HG02938 (cell line): ENCODE measurements at regions not wholly inside any gene's neighbourhood (a gene's known extent, or its start where the extent isn't known, plus 50 kb on each side); places are given as distances from the start of the nearest gene placed in this dataset.

ENCODE experiments used
- ATAC-seq: cut with Tn5 transposase; IDR thresholded peaks from one replicate; pipeline ENCODE4 v1.9.1; 2021; ENCODE audit warnings: mild to moderate bottlenecking, moderate library complexity; ENCODE audit not compliant: unreplicated experiment

DNA sequence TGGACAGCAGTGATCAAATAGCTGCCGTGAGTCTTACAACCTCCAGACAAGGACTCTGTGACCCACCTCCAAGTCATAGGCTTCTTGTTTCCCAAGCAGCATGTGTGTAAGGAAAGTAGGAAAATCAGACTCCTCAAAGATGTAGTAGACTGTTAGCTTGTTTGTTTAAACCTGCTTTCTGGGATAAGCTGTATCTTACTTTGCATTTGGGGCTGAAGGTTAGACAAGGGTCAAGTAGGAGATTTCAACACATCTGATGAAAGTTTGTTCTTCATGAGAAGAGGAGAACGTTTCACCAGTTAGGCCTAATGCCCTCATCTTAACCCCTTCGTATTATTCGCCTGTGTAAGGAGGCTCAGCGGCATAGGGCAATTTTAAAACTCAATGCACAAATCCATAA is 756.4 kb upstream of the NR2F2 start:
- ATAC-seq: no peak

GRCh38 chr15:95577927-95578326 is 752.6 kb upstream of the NR2F2 start:
- ATAC-seq: no peak

GRCh38 chr15:95580121-95580520 is 750.4 kb upstream of the NR2F2 start:
- ATAC-seq: no peak

DNA sequence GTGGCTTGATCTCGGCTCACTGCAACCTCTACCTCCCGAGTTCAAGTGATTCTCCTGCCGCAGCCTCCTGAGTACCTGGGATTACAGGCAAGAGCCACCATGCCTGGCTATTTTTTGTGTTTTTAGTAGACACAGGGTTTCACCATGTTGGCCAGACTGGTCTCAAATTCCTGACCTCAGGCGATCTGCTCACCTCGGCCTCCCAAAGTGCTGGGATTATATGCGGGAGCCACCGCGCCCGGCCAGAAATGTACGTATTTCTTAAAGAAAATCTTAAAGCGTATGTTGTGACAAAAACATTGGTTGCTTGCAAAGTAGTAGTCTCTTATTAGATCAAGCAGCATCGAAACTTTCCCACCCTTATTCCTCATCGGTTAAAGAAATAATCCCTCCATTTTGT is 748.9 kb upstream of the NR2F2 start:
- ATAC-seq: no peak

- ATAC-seq: no peak
These were observed 746.4 kb upstream of the NR2F2 start for GRCh38 chr15:95584088-95584487.

- ATAC-seq: no peak
These were observed 742.4 kb upstream of the NR2F2 start for GRCh38 chr15:95588056-95588455.

DNA sequence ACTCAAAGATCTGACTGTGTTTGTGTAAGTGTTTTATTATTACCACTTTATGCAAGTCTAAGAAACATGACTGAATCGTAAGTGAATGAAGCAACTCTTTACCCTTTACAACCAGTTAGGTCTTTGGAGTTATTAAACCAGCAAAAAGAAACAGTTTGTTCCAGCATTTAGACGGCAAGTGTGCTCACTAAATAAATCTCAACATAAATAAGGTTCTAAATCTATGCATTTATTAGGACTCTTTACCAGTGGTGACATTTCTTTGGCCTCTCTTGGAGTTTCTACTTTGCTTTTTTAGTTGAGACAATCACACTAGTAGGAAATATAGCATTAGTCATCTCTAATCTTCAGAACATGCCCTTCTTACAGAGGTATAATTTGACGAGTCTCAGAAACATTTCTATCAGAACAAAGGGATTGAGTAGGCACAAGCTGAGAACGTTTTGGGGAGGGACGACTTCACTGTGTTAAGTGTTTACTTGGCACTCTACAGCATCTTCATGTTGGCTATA is 739.9 kb upstream of the NR2F2 start:
- ATAC-seq: no peak

DNA sequence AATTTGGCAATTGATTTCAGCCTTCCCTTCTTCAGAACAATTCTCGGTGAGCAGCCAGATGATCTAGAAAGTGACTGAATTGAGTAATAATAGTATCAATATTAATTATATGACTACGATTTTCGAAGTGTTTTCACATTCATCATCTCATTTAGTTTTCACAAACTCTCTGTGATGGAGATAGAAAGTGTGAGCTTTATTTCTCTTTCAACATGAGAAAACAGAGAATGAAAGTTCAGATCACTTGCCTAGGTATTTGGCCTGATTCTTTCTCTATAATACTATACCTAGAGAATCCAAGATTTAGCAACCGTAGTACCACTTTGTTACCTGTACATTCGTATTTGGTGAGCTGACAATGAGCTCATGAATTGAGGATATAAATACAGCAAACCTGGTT is 739.2 kb upstream of the NR2F2 start:
- ATAC-seq: no peak

DNA sequence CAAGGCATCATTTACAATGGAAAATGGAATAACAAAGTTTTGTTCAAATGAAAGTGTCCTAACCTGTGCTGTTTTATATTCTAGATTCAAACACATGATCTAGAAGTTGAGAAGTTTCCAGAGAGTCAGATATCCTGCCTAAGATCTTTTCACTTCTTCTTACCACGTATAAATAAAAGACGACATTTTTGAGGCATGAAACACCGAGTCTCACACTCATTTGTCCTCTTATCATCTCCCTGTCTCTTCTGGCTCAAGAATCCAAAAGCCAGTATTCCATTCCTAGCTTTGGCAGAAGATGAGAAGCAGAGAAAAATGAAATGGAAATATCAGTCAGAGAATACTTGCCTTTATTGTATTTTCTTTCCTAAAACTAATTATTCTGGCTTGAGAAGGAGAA is 738.6 kb upstream of the NR2F2 start:
- no peak for ATAC-seq

- no peak for ATAC-seq
These were observed 736.0 kb upstream of the NR2F2 start for GRCh38 chr15:95594496-95594895.

GRCh38 chr15:95595759-95596158 is 734.7 kb upstream of the NR2F2 start:
- no peak for ATAC-seq

DNA sequence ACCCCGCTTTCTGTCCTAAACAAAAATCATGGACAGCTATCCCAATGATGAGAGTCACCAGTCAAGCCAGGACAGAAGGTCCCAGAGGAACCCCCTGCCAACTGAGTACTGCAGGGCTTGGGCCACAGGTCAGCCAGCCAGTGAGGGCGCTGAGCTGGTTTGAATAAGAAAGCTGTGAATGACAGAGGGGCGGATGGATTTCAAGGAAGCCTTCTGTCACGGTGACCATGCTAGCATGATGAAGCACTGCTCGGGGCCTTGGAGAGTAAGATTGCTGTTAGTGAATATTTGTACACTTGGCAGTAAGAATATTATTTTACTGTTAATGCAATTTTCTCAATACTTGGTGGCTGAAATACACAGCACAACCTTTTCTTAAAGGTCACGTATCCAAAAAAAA is 734.0 kb upstream of the NR2F2 start:
- ATAC-seq: no peak

- no peak for ATAC-seq
These were observed 732.1 kb upstream of the NR2F2 start for GRCh38 chr15:95598251-95598855.

DNA sequence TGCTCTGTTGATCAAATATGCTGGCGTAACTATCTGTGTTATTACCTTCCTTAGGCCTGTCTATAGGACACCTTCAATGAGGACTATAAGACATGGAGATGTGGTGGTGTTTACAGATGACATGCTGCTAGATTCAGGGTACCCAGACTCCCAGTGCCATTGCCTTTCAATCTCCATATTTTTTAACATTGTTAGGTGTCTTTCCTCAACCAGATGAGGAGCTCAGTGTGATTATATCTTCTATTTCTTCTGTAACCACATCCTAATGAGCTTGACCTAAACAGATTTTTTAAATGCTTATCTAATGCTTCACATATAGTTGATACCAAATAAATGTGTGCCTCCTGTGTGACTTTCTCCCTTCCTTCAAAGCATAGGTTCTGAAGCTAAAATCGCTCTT is 730.1 kb upstream of the NR2F2 start:
- no peak for ATAC-seq

DNA sequence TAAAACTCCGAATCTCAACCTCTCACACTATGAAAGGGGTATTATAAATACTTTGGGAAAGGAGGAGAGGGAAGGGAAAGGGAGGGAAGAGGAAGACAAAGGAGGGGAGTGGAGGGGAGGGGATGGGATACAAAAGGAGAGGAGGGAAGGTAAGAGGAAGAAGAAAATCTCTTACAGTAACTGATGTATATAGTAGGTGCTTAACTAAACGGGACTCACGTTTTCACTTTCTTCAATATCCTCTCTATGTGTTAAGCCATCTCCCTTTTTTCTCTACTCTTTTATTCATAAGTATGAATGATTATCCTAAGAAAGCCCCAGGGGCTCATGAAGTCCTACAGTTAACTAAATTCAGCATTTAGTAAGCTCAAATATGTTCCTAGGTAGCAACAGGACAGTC is 729.6 kb upstream of the NR2F2 start:
- no peak for ATAC-seq

DNA sequence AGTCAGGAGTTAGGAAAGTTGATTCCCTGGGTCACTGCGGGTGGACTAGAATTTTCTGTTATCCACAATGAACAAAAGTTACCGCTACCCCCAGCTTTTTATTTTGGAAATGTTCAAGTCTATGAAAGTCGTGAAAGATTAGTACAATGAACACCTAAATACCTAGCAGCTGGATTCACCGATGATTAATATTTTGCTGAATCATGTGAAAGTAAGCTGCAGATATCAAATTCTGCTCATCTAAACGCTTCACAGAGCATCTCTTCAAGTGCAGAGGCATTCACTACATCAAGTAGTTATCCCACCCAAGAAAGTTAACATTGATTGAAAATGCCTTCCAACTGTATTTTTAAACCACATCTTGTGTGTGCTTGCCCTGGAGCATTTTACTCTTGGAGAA is 729.0 kb upstream of the NR2F2 start:
- ATAC-seq: no peak

GRCh38 chr15:95603802-95604201 is 726.7 kb upstream of the NR2F2 start:
- no peak for ATAC-seq

DNA sequence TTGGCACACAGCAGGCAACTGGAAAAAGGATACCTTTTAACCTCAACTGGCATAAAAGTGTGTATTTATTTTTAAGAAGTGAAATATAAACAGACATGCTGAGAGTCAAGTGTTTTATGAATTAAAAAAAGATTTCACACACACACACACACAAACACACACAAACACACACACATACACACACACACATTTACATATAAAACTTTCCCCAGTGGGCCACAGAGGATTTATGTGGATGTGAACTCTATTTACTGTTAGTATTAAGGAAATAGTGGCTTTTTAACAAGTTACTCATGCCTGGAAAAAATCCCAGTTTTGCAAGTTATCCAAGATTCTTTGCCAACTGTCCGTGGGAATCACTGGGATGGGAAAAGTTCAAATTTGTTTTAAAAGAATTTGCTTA is 725.9 kb upstream of the NR2F2 start:
- no peak for ATAC-seq

DNA sequence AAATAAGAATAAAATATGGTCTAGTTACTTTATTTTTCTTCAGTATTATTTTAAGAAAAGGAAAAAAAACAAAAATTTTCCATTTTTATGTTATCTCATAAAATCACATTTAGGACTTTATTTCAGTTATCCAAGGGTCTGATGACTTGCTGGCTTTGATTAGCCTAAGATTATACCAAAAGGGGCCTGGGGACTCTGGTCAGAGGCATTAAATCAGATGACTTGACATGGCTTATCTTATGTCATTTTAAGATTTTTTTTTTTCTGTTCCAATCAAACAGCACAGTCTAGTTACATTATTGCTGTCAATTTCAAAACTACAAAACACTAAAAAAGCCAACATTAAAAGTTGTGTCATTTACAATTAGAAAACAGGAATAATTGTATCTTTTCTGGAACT is 725.4 kb upstream of the NR2F2 start:
- no peak for ATAC-seq

DNA sequence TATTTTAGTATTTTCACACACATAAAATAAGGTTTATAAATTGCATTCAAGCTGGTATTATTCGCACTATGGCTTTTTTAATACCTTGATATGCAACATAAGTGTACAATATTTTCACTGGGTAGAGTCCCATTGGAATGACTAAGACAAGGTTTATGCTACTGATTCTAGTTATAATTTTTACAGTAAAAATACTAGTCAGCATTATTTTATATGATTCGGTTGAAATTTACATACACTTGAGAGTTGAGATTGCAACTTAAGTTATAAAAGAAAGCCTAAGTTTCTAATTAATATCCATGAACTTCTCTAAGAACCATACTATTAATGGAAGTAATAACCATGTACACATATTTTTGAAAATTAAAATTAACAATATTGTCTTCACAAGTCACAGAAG is 723.9 kb upstream of the NR2F2 start:
- ATAC-seq: no peak

DNA sequence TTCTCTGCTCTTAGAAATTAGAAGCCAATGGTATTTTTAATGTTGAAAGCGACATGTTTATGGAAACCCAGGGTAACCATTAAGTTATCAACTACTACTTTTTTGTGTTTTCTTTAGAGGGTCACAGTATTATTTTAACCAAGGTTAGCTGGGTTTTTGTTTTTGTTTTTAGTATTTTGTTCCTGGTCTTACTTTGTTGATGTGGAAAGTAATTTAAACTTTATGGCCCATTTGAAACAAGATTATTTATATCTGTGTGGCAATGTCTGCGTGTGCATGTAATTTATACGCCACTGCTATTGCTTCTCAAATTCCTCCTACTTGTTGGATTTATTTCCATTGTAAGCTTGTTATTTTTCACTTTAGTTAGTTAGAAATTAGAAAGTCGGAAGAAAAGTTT is 722.1 kb upstream of the NR2F2 start:
- ATAC-seq: no peak

DNA sequence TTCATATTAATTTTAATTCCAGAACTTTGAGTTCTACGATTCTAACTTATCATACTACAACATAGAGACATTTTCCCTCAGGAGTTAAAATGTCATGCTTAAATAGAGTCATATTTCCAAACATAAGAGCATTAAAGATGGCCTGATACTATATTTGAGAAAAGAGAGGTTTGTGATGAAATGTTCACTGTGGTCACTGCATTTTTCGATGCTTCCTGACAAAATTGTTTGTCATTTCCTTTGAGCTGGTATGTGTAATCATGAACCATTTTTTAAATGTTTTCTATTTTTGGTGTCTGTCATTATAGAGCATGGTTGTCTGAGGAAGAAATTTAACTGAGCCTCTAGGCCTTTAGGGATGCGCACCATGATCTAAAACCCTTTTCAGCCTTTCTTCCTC is 721.4 kb upstream of the NR2F2 start:
- no peak for ATAC-seq

DNA sequence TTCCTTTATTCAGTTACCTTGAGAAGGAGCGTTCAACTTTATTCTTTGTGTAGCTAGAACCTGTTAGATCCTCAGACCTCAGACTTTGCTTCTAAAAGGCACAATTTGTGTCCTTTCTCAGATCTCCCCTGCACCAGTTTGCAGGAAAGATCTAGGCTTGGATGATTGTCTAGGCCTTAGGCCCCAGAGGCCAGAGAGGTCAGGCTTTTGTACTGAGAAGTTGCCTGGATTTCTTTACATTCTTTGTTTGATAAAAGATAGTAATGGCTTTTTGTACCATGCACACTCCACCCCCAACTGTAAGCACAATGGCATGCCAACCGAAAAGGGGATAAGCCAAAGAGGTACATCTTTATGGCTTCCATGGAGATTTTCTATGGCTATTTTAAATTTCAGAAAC is 719.6 kb upstream of the NR2F2 start:
- ATAC-seq: no peak
